ENCODE measurements at regions not wholly inside any gene's neighbourhood (a gene's known extent, or its start where the extent isn't known, plus 50 kb on each side); places are given as distances from the start of the nearest gene placed in this dataset.

- Histone ChIP-seq H3K4me3 (no peak overlapping the region), H3K27me3 (no peaks in the 10 kb centered on the region), H3K4me1 (no peaks in the 10 kb centered on the region), H3K36me3 (replicated peaks in 1 of 2; ENCODE audit: insufficient read depth in 1 of 2, low read depth in 2 of 2) (no peaks in the 10 kb centered on the region), H3K9me3 (no peaks in the 10 kb centered on the region), H3K27ac (no peak overlapping the region)
- DNase-seq = no peak
- intact Hi-C loops (cut with DNase I) = no loop called here
- ATAC-seq = no peak
- WGBS, 2 donors = 58 to 61% methylated on average over 11 to 12 of the region's 12 CpGs
- no peak for TF ChIP-seq CTCF (IDR thresholded peaks at IDR 0.05)
- no peak for TF ChIP-seq POLR2A (IDR thresholded peaks at IDR 0.05)
Observed at GRCh38 chr10:71060476-71061426, 151.6 kb upstream of the UNC5B start.

- intact Hi-C loops (cut with DNase I) = no loop called here
- ATAC-seq (no peak), DNase-seq (no peak)
- H3K27ac ChIP-seq = no peak overlapping the region
- H3K4me1 ChIP-seq = no peaks in the 10 kb centered on the region
- no peak overlapping the region for H3K4me3 ChIP-seq
- H3K9me3 ChIP-seq = no peaks in the 10 kb centered on the region
- no peaks in the 10 kb centered on the region for H3K36me3 ChIP-seq (replicated peaks in 1 of 2; ENCODE audit: insufficient read depth in 1 of 2, low read depth in 2 of 2)
- no peaks in the 10 kb centered on the region for H3K27me3 ChIP-seq
- 48 to 76% methylated on average over 2 to 8 of the region's 8 CpGs for WGBS, 2 donors
- TF ChIP-seq POLR2A (IDR thresholded peaks at IDR 0.05) (no peak), CTCF (IDR thresholded peaks at IDR 0.05) (no peak)
Observed at GRCh38 chr10:71061472-71061871, 150.9 kb upstream of the UNC5B start.

GRCh38 chr10:71062156-71062555 is 150.2 kb upstream of the UNC5B start:
- WGBS, 2 donors = 11 to 77% methylated on average over 1 to 5 of the region's 5 CpGs
- ATAC-seq (no peak), DNase-seq (no peak)
- Histone ChIP-seq H3K27ac (no peak overlapping the region), H3K27me3 (no peaks in the 10 kb centered on the region), H3K9me3 (no peaks in the 10 kb centered on the region), H3K4me1 (no peaks in the 10 kb centered on the region), H3K4me3 (no peak overlapping the region), H3K36me3 (replicated peaks in 1 of 2; ENCODE audit: insufficient read depth in 1 of 2, low read depth in 2 of 2) (no peaks in the 10 kb centered on the region)
- intact Hi-C loops (cut with DNase I) = no loop called here
- TF ChIP-seq POLR2A (IDR thresholded peaks at IDR 0.05) (no peak), CTCF (IDR thresholded peaks at IDR 0.05) (no peak)

GRCh38 chr10:71063401-71063800 is 149.0 kb upstream of the UNC5B start:
- H3K27ac ChIP-seq = no peak overlapping the region
- no peaks in the 10 kb centered on the region for H3K27me3 ChIP-seq
- TF ChIP-seq CTCF (IDR thresholded peaks at IDR 0.05) = no peak
- TF ChIP-seq POLR2A (IDR thresholded peaks at IDR 0.05) = no peak
- H3K4me1 ChIP-seq = no peaks in the 10 kb centered on the region
- H3K36me3 ChIP-seq (replicated peaks in 1 of 2; ENCODE audit: insufficient read depth in 1 of 2, low read depth in 2 of 2) = no peaks in the 10 kb centered on the region
- WGBS, 2 donors = 13 to 67% methylated on average over 1 to 7 of the region's 7 CpGs
- H3K4me3 ChIP-seq = no peak overlapping the region
- ATAC-seq (no peak), DNase-seq (no peak)
- H3K9me3 ChIP-seq = no peaks in the 10 kb centered on the region
- intact Hi-C loops (cut with DNase I) = no loop called here
